ENCODE measurements at regions not wholly inside any gene's neighbourhood (a gene's known extent, or its start where the extent isn't known, plus 50 kb on each side); places are given as distances from the start of the nearest gene placed in this dataset.
"Not testable (repeated sequence)": the region's sequence is repeated elsewhere in the genome, so short reads cannot be mapped to it uniquely, and the experiment has no call there.

DNA sequence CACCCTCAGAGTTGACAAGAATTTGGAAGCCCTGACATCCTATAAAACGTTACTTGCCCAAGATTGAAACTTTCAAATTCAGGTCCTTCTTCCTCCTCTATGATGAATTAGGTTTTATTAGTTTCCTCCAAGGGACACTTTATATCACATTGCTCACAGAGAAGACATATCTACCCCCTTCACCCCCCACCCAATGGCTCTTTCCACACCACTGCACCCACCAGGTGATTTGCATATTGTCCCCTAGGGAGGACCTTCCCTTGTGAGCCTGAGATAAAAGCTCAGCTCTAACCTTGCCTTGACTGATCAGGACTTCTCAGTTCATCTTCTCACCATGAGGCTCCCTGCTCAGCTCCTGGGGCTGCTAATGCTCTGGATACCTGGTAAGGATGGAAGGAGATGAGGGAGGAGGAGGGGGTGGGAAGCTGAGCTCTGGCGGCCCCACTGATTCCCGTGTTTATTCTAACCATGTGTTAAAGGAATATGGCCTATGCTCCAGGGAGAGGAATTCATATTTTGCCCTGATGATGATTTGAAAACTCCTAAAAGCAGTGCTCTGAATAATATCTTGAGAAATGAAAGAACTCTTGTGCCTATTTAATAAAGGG, 1255.8 kb downstream of the RPIA start:
- TF ChIP-seq RAD21 (IDR thresholded peaks at IDR 0.05; ENCODE audit: low read length); FOS (IDR thresholded peaks at IDR 0.05; ENCODE audit: low read depth, low read length); CTCF (conservative IDR thresholded peaks at IDR 0.05; ENCODE audit: low read depth, low read length); POLR2A (IDR thresholded peaks at IDR 0.05; ENCODE audit: low read depth, low read length); CEBPB (IDR thresholded peaks at IDR 0.05; ENCODE audit: low read depth, low read length); CHD1 (IDR thresholded peaks at IDR 0.05; ENCODE audit: low read depth, low read length); BHLHE40 (IDR thresholded peaks at IDR 0.05; ENCODE audit: low read depth, low read length); NFE2L2 (IDR thresholded peaks at IDR 0.05; ENCODE audit: low read depth, low read length); SMC3 (IDR thresholded peaks at IDR 0.05; ENCODE audit: low read depth, low read length); MXI1 (IDR thresholded peaks at IDR 0.05; ENCODE audit: borderline replicate concordance, low read depth, low read length); MAZ (IDR thresholded peaks at IDR 0.05; ENCODE audit: borderline replicate concordance, low read depth, low read length); RCOR1 (IDR thresholded peaks at IDR 0.05; ENCODE audit: insufficient replicate concordance, low read length); RFX5 (IDR thresholded peaks at IDR 0.05; ENCODE audit: low read depth, low read length): not testable (repeated sequence)
- TF ChIP-seq, protein P1, sequence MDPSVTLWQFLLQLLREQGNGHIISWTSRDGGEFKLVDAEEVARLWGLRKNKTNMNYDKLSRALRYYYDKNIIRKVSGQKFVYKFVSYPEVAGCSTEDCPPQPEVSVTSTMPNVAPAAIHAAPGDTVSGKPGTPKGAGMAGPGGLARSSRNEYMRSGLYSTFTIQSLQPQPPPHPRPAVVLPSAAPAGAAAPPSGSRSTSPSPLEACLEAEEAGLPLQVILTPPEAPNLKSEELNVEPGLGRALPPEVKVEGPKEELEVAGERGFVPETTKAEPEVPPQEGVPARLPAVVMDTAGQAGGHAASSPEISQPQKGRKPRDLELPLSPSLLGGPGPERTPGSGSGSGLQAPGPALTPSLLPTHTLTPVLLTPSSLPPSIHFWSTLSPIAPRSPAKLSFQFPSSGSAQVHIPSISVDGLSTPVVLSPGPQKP (IDR thresholded peaks at IDR 0.05; ENCODE audit: borderline replicate concordance, low read depth, low read length), result not testable (repeated sequence)
